Islet of Langerhans (tissue), 1 donor: ENCODE measurements at regions not wholly inside any gene's neighbourhood (a gene's known extent, or its start where the extent isn't known, plus 50 kb on each side); places are given as distances from the start of the nearest gene placed in this dataset.
A peak's percentile ranks its signal among the peaks of the same experiment; 100 is the strongest.

ENCODE experiments used
- FAIRE-seq: peaks from one replicate; lab custom pipeline; 2011; peaks lifted over from hg19 to GRCh38; lab: Jason Lieb, UNC

DNA sequence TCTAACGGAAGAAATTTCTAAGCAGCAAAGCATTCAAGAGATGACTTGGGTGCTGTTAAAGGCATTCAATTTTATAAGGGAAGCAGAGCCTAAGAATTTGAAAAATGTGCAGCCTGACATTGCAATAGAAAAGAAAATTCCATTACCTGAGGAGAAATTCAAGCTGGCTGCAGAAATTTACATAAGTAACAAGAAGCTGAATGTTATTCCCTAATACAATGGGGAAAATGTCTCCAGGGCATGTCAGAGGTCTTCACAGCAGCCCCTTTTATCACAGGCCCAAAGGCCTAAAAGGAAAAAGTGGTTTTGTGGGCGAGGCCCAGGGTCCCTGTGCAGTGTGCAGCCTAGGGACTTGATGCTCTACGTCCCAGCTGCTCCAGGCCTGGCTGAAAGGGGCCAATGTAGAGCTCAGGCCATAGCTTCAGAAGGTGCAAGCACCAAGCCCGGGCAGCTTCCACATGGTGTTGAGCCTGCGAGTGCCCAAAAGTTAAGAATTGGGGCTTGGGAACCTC lies 306.7 kb downstream of the RDH14 start:
- no peak for FAIRE-seq

DNA sequence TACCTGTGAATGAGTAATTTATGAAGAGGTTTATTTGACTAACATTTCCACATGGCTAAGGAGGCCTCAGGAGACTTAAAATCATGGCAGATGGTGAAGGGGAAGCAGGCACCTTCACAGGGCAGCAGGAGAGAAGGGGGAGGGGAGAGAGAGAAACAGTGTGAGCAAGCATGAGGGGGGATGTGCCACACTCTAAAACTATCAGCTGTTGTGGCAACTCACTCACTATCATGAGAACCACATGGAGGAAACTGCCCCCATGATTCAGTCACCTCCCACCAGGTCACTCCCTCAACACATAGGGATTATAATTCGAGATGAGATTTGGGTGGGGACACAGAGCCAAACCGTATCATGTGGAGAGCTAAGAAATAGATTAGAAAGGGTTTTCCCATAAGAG lies 309.0 kb downstream of the RDH14 start:
- no peak for FAIRE-seq

- FAIRE-seq, result no peak
Measured at GRCh38 chr2:18247282-18248110, 313.0 kb downstream of the RDH14 start.

- FAIRE-seq, result no peak
Measured at GRCh38 chr2:18245375-18245774, 315.1 kb downstream of the RDH14 start.

DNA sequence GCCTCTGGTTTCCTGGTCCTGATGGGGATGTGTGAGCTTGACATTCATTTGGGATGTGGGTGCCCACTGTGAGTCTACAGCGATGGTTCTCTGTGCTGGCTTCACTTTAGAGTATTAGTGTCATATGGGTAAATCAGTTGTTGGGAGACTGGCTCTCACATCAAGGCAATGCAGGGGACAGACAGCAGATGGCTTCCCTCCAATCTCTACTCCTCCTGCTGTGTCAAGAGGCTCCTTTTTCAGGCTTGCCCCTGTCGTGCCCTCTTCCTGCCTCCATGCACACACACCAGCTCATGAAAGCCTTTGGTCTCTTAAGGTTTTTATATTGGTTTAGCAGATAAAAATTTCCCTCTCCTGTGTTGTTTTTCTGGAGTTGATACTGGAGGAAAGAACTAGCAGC lies 315.6 kb downstream of the RDH14 start:
- no peak for FAIRE-seq

GRCh38 chr2:18243816-18244215 lies 316.6 kb downstream of the RDH14 start:
- no peak for FAIRE-seq

DNA sequence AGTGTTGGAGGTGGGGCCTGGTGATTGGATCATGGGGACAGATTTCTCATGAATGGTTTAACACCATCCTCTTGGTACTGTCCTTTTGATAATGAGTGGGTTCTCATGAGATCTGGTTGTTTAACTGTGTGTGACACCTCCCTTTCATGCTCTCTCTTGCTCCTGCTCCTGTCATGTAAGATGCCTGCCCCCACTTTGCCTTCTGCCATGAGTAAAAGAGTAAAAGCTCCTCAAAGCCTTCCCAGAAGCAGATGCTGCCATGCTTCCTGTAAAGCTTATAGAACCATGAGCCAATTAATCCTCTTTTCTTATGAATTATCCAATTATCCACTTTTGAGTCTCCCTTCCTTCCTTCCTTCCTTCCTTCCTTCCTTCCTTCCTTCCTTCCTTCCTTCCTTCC lies 317.7 kb downstream of the RDH14 start:
- no peak for FAIRE-seq

- no peak for FAIRE-seq
Measured at GRCh38 chr2:18238209-18238608, 322.2 kb downstream of the RDH14 start.

DNA sequence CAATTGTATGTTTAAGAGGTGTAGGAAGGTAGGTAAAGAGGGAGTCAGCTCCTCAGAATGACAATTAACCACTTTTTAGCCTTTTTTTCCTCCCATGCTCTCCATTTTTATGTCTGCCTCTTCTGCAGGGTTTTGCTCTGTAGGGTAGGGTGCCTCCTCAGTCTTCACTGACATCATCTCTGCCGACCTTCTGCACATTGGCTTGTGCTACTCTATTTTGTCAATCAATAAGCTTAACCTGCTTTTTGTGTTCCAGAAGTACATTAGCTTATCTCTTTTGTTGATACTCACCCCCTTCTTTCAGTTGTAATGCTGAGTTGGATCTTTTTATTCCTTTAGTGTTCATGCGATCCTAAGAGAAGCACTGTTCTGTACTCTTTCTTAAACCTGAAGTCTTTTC lies 323.2 kb downstream of the RDH14 start:
- no peak for FAIRE-seq

- FAIRE-seq, result peak; percentile 68
Measured at GRCh38 chr2:18232731-18233438, 327.6 kb downstream of the RDH14 start.

GRCh38 chr2:18230668-18231067 lies 329.8 kb downstream of the RDH14 start:
- no peak for FAIRE-seq

- no peak for FAIRE-seq
Measured at GRCh38 chr2:18219676-18220075, 340.8 kb downstream of the RDH14 start.

- no peak for FAIRE-seq
Measured at GRCh38 chr2:18218160-18218933, 339.9 kb downstream of the KCNS3 start.

- no peak for FAIRE-seq
Measured at GRCh38 chr2:18214936-18215335, 336.5 kb downstream of the KCNS3 start.

DNA sequence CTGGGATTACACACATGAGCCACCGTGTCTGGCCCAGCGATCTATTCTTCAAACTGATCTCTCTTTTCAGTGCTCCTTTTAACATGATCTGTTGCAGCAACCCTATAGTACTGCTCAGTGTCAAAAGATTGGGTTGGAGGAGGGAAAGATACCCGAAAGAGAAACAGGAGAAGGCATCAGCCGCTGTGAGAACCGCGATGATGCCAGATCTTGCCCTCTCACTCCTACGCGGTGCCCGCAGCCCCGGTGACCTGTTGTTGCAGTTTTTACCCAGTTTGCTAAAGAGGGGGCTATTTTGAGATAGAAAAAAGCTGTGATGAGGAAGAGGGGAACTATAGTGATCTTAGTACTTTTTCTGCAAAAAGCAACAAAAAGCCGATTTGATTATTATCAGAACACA lies 335.5 kb downstream of the KCNS3 start:
- no peak for FAIRE-seq

DNA sequence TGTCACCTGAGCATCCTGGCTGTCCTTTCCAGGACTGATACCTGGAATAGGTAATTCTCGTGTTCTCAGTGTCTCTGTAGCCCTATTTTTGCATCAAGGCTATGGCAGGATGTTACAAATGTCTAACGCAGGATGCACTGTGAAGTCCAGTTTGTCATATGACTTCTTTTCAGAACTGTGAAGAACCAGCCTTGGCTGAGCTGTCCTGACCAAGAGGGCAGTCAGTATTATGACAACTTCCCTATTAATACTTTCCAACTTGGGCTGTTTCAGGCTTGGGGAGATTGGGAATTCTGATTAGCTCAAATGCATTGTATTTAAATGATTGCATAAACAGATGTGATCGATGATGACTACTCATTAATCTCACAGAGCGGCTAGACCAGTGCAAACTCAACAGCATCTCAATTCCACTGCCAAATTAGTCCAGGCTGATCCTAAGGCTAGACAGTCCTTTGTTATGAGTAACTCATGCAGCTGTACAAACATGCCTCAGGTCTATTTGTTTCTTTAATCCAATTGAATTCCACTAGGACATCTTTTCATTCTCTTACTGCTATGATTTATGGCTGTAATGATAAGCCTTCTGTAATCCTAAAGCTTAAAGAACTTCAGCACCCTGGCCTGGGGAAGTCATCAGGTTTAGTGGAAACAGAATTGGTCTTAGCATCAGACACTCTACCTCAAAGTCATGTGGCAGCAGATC lies 331.6 kb downstream of the KCNS3 start:
- FAIRE-seq, result no peak

- no peak for FAIRE-seq
Measured at GRCh38 chr2:18208956-18209355, 330.5 kb downstream of the KCNS3 start.

DNA sequence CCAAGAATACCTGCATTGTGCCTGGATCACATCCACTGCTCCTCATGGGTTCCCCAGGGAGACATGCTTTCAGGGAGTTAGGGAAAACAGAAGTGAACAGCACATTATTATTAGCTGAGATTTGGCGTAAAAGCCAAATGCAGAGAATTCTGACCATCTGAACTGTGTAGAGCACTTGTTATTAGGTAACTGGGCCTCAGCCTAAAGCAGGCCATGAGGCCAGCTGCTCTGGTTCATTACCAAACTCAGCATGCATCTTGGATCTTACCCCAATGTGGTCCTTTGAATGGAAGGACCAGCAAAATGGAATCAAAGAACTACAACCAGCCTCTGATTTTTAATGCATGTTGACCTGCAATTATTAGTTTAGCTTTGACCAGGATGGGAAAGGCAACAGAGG lies 322.3 kb downstream of the KCNS3 start:
- no peak for FAIRE-seq

GRCh38 chr2:18198677-18199076 lies 320.2 kb downstream of the KCNS3 start:
- FAIRE-seq, result no peak

DNA sequence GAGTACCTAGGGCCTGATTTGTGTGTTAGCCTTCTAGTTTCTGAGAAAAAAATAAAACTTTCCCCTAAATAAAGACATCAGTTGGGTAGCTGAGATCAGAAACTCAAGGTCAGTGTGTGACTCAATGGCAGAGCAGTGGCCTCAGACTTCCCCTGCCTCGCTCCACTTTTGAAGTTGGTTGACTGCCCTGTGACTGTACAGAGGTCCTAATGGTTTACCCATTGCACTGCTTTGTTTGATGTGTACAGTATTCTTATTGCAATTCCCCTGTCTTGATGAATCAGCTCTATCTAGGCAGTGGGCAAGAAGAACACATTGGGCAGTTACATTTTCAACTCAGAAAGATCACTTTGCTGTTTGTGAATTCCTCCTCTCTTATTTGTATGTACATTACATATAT lies 315.7 kb downstream of the KCNS3 start:
- FAIRE-seq, result no peak

GRCh38 chr2:18186816-18187613 lies 308.5 kb downstream of the KCNS3 start:
- FAIRE-seq, result no peak
